PC-3 (cell line): ENCODE measurements at regions not wholly inside any gene's neighbourhood (a gene's known extent, or its start where the extent isn't known, plus 50 kb on each side); places are given as distances from the start of the nearest gene placed in this dataset.

Source experiments
- ATAC-seq: fragments of 200-7000 bp; cut with Tn5 transposase; 2 replicates; pipeline ENCODE4 v1.9.1; 2020; ENCODE audit warnings: mild to moderate bottlenecking, moderate library complexity
- BruUV-seq: library from RNA; stranded (reverse); fragments of 400-500 nt; replicated peaks from 2 replicates; lab custom pipeline; 2021; lab: Mats Ljungman, UMichigan
- CTCF ChIA-PET: fragments of 300-600 bp; sonication (Branson Sonifier 250); formaldehyde crosslinking; loops from one replicate; lab custom pipeline; 2022; ENCODE audit warnings: antibody characterized with exemption; lab: Charles Lee
- POLR2A ChIA-PET: fragments of 300-600 bp; sonication (Branson Sonifier 250); formaldehyde crosslinking; loops from one replicate; lab custom pipeline; 2022; ENCODE audit warnings: antibody characterized with exemption; ENCODE audit not compliant: unreplicated experiment; lab: Charles Lee
- DNase-seq: peaks from one replicate; pipeline ENCODE4 v3.0.0-alpha.2; 2015
- H2AFZ ChIP-seq: fragments of 300-600 bp; sonication (generic); 2 replicates; pipeline ENCODE4 v1.6.0; 2016; ENCODE audit warnings: antibody characterized with exemption, low read length
- H3F3A ChIP-seq: fragments of 300-600 bp; sonication (generic); one replicate; pipeline ENCODE4 v1.6.0; 2017; ENCODE audit warnings: antibody characterized with exemption, low read length, control low read depth, mild to moderate bottlenecking; ENCODE audit not compliant: unreplicated experiment
- H3K27ac ChIP-seq: fragments of 300-600 bp; sonication (generic); 2 replicates; pipeline ENCODE4 v1.5.1; 2016; ENCODE audit warnings: mild to moderate bottlenecking, low read length
- H3K27me3 ChIP-seq: fragments of 300-600 bp; sonication (generic); 2 replicates; pipeline ENCODE4 v1.6.1; 2016; ENCODE audit warnings: low read length, mixed read lengths
- H3K36me3 ChIP-seq: fragments of 300-600 bp; sonication (generic); 2 replicates; pipeline ENCODE4 v1.6.1; 2016; ENCODE audit warnings: low read depth, mixed run types, low read length, mixed read lengths
- H3K4me1 ChIP-seq: fragments of 300-600 bp; sonication (generic); 2 replicates; pipeline ENCODE4 v1.5.1; 2016; ENCODE audit warnings: low read length; ENCODE audit not compliant: insufficient read depth
- H3K4me2 ChIP-seq: fragments of 300-600 bp; sonication (generic); 2 replicates; pipeline ENCODE4 v1.6.0; 2016; ENCODE audit warnings: low read length
- H3K4me3 ChIP-seq: fragments of 300-600 bp; sonication (generic); 2 replicates; pipeline ENCODE4 v1.5.1; 2016; ENCODE audit warnings: mild to moderate bottlenecking, low read length, mixed read lengths
- H3K79me2 ChIP-seq: fragments of 300-600 bp; sonication (generic); 2 replicates; pipeline ENCODE4 v1.6.1; 2017; ENCODE audit warnings: low read length, mixed read lengths
- H3K9ac ChIP-seq: fragments of 300-600 bp; sonication (generic); 2 replicates; pipeline ENCODE4 v1.6.0; 2016; ENCODE audit warnings: mild to moderate bottlenecking, low read length
- H3K9me2 ChIP-seq: fragments of 300-600 bp; sonication (generic); replicated peaks from 2 replicates; pipeline ENCODE4 v1.6.1; 2016; ENCODE audit warnings: mixed run types, low read length, mixed read lengths
- H3K9me3 ChIP-seq: fragments of 300-600 bp; sonication (generic); 2 replicates; pipeline ENCODE4 v1.6.1; 2016; ENCODE audit warnings: low read length, mixed read lengths
- H4K20me1 ChIP-seq: fragments of 300-600 bp; sonication (generic); 2 replicates; pipeline ENCODE4 v1.6.1; 2016; ENCODE audit warnings: low read length, mixed read lengths
- CTCF ChIP-seq: fragments of 300-600 bp; sonication (generic); conservative IDR thresholded peaks from 2 replicates; pipeline ENCODE4 v1.5.1; 2017; ENCODE audit warnings: antibody characterized with exemption, low read depth, mild to moderate bottlenecking, low read length
- EZH2 ChIP-seq: fragments of 300-600 bp; sonication (generic); IDR thresholded peaks from one replicate; pipeline ENCODE4 v1.6.1; 2017; ENCODE audit warnings: antibody characterized with exemption, mild to moderate bottlenecking, low read length; ENCODE audit not compliant: unreplicated experiment
- EZH2phosphoT487 ChIP-seq: fragments of 300-600 bp; sonication (generic); IDR thresholded peaks from 2 replicates; pipeline ENCODE4 v1.6.1; 2018; ENCODE audit warnings: mild to moderate bottlenecking, antibody characterized with exemption, low read length, borderline replicate concordance
- intact Hi-C: fragments of 100-400 bp; cut with micrococcal nuclease; formaldehyde crosslinking; loops from 2 replicates; pipeline ENCODE4 v1.9.0; 2023

GRCh38 chr11:36790526-36790925, 192.5 kb upstream of the RAG2 start:
- BruUV-seq, result no TSS peak
- no peak overlapping the region for H3K9ac ChIP-seq

GRCh38 chr11:36783808-36784207, 185.8 kb upstream of the RAG2 start:
- ATAC-seq (no peak), DNase-seq (no peak)
- H3K36me3 ChIP-seq, result no peaks in the 10 kb centered on the region
- POLR2A ChIA-PET, result no interaction called here
- H3K27me3 ChIP-seq, result peaks cover 17% of the 10 kb centered on the region; the same call in 1 of the 2 replicates
- H3K4me3 ChIP-seq, result no peak overlapping the region
- H3K4me1 ChIP-seq, result no peaks in the 10 kb centered on the region
- H4K20me1 ChIP-seq, result no peaks in the 10 kb centered on the region
- no peaks in the 10 kb centered on the region for H3F3A ChIP-seq
- no peaks in the 10 kb centered on the region for H3K79me2 ChIP-seq
- no peak overlapping the region for H3K4me2 ChIP-seq
- no peaks in the 10 kb centered on the region for H3K9me3 ChIP-seq
- no peak overlapping the region for H3K9ac ChIP-seq
- H3K27ac ChIP-seq, result no peak overlapping the region
- no TSS peak for BruUV-seq
- CTCF ChIA-PET, result no interaction called here
- H2AFZ ChIP-seq, result no peak overlapping the region
- H3K9me2 ChIP-seq, result no peaks in the 10 kb centered on the region
- no peak for TF ChIP-seq CTCF
- TF ChIP-seq EZH2, result no peak
- no peak for TF ChIP-seq EZH2phosphoT487
- intact Hi-C loops, result no loop called here

More at GRCh38 chr11:36790526-36790925, 192.5 kb upstream of the RAG2 start:
- H3K9me2 ChIP-seq, result no peaks in the 10 kb centered on the region
- DNase-seq, result no peak
- H4K20me1 ChIP-seq, result no peaks in the 10 kb centered on the region
- ChIA-PET CTCF (no interaction called here), POLR2A (no interaction called here)
- peaks cover 27% of the 10 kb centered on the region; the same call in 1 of the 2 replicates for H3K27me3 ChIP-seq
- H3F3A ChIP-seq, result no peaks in the 10 kb centered on the region
- H3K36me3 ChIP-seq, result no peaks in the 10 kb centered on the region
- TF ChIP-seq EZH2 (no peak), EZH2phosphoT487 (no peak), CTCF (no peak)
- H3K9me3 ChIP-seq, result no peaks in the 10 kb centered on the region
- no peak overlapping the region for H3K27ac ChIP-seq
- intact Hi-C loops, result no loop called here
- H3K4me1 ChIP-seq, result no peaks in the 10 kb centered on the region
- ATAC-seq, result no peak
- no peaks in the 10 kb centered on the region for H3K79me2 ChIP-seq
- H3K4me2 ChIP-seq, result no peak overlapping the region
- H2AFZ ChIP-seq, result no peak overlapping the region
- no peak overlapping the region for H3K4me3 ChIP-seq

GRCh38 chr11:36779791-36780190, 181.8 kb upstream of the RAG2 start:
- intact Hi-C loops, result no loop called here
- DNase-seq (no peak), ATAC-seq (no peak)
- Histone ChIP-seq H4K20me1 (no peaks in the 10 kb centered on the region), H3K4me1 (no peaks in the 10 kb centered on the region), H3F3A (no peaks in the 10 kb centered on the region), H3K4me3 (no peak overlapping the region), H3K4me2 (no peak overlapping the region), H3K27ac (no peak overlapping the region), H3K79me2 (no peaks in the 10 kb centered on the region), H3K9ac (no peak overlapping the region), H3K9me3 (no peaks in the 10 kb centered on the region), H2AFZ (no peak overlapping the region), H3K9me2 (no peaks in the 10 kb centered on the region), H3K36me3 (no peaks in the 10 kb centered on the region), H3K27me3 (peaks cover 8% of the 10 kb centered on the region; the same call in 1 of the 2 replicates)
- TF ChIP-seq EZH2, result no peak
- ChIA-PET CTCF (no interaction called here), POLR2A (no interaction called here)
- no TSS peak for BruUV-seq
